ENCODE measurements at regions not wholly inside any gene's neighbourhood (a gene's known extent, or its start where the extent isn't known, plus 50 kb on each side); places are given as distances from the start of the nearest gene placed in this dataset.

DNA sequence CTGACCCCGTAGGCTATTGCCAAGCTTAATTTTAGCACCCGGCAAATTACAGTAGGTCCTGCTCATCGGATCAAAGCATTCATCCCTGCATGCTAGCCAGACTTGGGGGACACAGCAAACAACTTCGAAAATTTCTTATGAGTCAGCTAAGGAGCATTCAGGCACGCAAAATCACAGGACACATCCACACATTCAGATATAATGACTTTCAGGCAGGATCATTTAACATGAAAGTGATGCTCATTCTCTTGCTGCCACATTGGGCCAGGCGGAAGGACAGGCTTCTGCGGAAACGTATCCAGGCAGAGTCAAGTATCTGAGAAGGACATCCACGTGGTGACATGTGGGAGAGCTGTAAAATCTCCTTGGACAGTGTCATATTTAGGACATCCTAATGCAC is 474.0 kb upstream of the NRP1 start:
- Histone ChIP-seq H3K36me3 (ENCODE audit: control insufficient read depth, low read length) (no peaks in the 10 kb centered on the region), H3K27me3 (ENCODE audit: control insufficient read depth, low read length) (no peaks in the 10 kb centered on the region), H3K79me2 (ENCODE audit: control insufficient read depth, low read length) (no peaks in the 10 kb centered on the region), H4K20me1 (ENCODE audit: control insufficient read depth, insufficient read depth, low read depth, low read length) (no peaks in the 10 kb centered on the region), H3K9me3 (ENCODE audit: control insufficient read depth, insufficient read depth, low read length) (no peaks in the 10 kb centered on the region), H3F3A (ENCODE audit: control insufficient read depth, insufficient read depth) (no peaks in the 10 kb centered on the region), H3K9me2 (replicated peaks; ENCODE audit: control insufficient read depth, low read length) (no peaks in the 10 kb centered on the region), H3K4me2 (ENCODE audit: low read length) (no peak overlapping the region), H3K27ac (ENCODE audit: low read depth, low read length) (no peak overlapping the region), H3K4me3 (ENCODE audit: low read length) (no peak overlapping the region), H3K4me1 (ENCODE audit: control insufficient read depth, low read length) (no peaks in the 10 kb centered on the region)
- TF ChIP-seq EZH2phosphoT487 (IDR thresholded peaks at IDR 0.05; ENCODE audit: borderline replicate concordance, low read length) = no peak
- TF ChIP-seq, protein P1, sequence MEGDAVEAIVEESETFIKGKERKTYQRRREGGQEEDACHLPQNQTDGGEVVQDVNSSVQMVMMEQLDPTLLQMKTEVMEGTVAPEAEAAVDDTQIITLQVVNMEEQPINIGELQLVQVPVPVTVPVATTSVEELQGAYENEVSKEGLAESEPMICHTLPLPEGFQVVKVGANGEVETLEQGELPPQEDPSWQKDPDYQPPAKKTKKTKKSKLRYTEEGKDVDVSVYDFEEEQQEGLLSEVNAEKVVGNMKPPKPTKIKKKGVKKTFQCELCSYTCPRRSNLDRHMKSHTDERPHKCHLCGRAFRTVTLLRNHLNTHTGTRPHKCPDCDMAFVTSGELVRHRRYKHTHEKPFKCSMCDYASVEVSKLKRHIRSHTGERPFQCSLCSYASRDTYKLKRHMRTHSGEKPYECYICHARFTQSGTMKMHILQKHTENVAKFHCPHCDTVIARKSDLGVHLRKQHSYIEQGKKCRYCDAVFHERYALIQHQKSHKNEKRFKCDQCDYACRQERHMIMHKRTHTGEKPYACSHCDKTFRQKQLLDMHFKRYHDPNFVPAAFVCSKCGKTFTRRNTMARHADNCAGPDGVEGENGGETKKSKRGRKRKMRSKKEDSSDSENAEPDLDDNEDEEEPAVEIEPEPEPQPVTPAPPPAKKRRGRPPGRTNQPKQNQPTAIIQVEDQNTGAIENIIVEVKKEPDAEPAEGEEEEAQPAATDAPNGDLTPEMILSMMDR (IDR thresholded peaks at IDR 0.05; ENCODE audit: low read depth, low read length, poor library complexity, severe bottlenecking) = no peak

DNA sequence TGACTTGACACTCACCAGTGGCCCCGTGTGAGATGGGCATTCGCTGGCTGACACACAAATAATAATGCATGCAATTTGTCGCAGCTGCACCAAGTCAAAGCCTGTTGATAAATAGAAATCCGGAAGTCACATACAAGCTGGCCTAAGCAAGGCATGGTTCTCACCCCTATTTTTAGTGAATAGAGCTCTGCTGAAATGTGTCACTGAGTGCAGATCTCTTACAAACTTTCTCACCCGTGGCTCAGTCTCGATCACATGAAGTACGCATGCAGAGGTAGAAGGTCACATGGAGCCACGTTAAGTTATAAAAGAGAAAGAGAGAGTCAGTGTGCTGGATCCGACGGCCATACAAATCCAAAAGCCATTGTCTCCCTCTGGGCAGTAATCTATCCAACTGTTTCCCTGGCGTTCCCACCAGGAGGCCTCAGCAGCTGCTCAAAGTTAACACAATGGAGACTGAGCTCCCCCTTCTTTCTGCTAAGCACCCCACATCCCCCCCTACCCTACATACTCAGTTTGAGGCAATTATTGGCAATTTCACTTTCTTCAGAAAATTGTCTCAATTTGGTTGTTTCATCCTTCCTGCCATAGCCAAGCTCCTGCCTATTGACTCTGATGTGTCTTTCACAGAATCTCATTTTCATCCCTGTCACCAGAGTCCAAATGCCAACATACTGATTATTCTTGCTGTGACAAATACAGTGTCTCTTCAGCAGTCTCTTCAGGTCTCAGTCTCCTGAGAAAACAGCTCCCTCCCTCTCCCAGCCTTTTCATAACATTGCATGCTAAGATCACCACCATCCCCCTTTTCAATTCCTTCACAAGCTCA is 473.3 kb upstream of the NRP1 start:
- Histone ChIP-seq H3K36me3 (ENCODE audit: control insufficient read depth, low read length) (no peaks in the 10 kb centered on the region), H3K27ac (ENCODE audit: low read depth, low read length) (no peak overlapping the region), H3F3A (ENCODE audit: control insufficient read depth, insufficient read depth) (no peaks in the 10 kb centered on the region), H3K4me3 (ENCODE audit: low read length) (no peak overlapping the region), H3K9me3 (ENCODE audit: control insufficient read depth, insufficient read depth, low read length) (no peaks in the 10 kb centered on the region), H3K4me1 (ENCODE audit: control insufficient read depth, low read length) (no peaks in the 10 kb centered on the region), H3K27me3 (ENCODE audit: control insufficient read depth, low read length) (no peaks in the 10 kb centered on the region), H3K9me2 (replicated peaks; ENCODE audit: control insufficient read depth, low read length) (no peaks in the 10 kb centered on the region), H3K4me2 (ENCODE audit: low read length) (no peak overlapping the region), H4K20me1 (ENCODE audit: control insufficient read depth, insufficient read depth, low read depth, low read length) (no peaks in the 10 kb centered on the region), H3K79me2 (ENCODE audit: control insufficient read depth, low read length) (no peaks in the 10 kb centered on the region)
- no peak for TF ChIP-seq EZH2phosphoT487 (IDR thresholded peaks at IDR 0.05; ENCODE audit: borderline replicate concordance, low read length)
- TF ChIP-seq, protein P1 (IDR thresholded peaks at IDR 0.05; ENCODE audit: low read depth, low read length, poor library complexity, severe bottlenecking) = no peak

DNA sequence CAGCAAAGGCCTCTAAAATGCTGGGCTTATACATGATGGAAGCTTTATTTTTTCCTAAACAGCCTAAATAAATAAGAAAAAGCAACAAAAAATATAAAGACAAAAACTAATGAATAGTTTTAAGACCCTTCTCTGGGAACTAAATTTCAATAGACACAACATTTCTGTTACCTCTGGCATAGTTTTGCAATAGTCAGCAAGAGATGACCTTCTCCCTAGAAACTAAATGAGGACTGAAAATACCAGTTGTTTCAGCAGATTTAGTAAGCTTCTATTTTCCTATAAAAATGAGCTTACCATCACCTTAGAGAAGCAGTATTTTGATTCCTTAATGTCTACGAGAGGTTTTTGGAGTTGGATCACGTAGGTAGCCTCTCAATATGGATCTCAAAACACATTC is 471.4 kb upstream of the NRP1 start:
- no peak for TF ChIP-seq EZH2phosphoT487 (IDR thresholded peaks at IDR 0.05; ENCODE audit: borderline replicate concordance, low read length)
- TF ChIP-seq, protein P1 (IDR thresholded peaks at IDR 0.05; ENCODE audit: low read depth, low read length, poor library complexity, severe bottlenecking) = no peak
- Histone ChIP-seq H3K36me3 (ENCODE audit: control insufficient read depth, low read length) (no peaks in the 10 kb centered on the region), H3K4me1 (ENCODE audit: control insufficient read depth, low read length) (no peaks in the 10 kb centered on the region), H4K20me1 (ENCODE audit: control insufficient read depth, insufficient read depth, low read depth, low read length) (no peaks in the 10 kb centered on the region), H3K4me2 (ENCODE audit: low read length) (no peak overlapping the region), H3K27ac (ENCODE audit: low read depth, low read length) (no peak overlapping the region), H3K9me3 (ENCODE audit: control insufficient read depth, insufficient read depth, low read length) (no peaks in the 10 kb centered on the region), H3K9me2 (replicated peaks; ENCODE audit: control insufficient read depth, low read length) (no peaks in the 10 kb centered on the region), H3K4me3 (ENCODE audit: low read length) (no peak overlapping the region), H3K79me2 (ENCODE audit: control insufficient read depth, low read length) (no peaks in the 10 kb centered on the region), H3K27me3 (ENCODE audit: control insufficient read depth, low read length) (no peaks in the 10 kb centered on the region), H3F3A (ENCODE audit: control insufficient read depth, insufficient read depth) (no peaks in the 10 kb centered on the region)
